K562 (cell line): ENCODE measurements at regions not wholly inside any gene's neighbourhood (a gene's known extent, or its start where the extent isn't known, plus 50 kb on each side); places are given as distances from the start of the nearest gene placed in this dataset.

Experiments used
- ATAC-seq: fragments of 200-7000 bp; cut with Tn5 transposase; 3 replicates; pipeline ENCODE4 v1.9.1; 2020; ENCODE audit warnings: moderate library complexity
- BruUV-seq: library from RNA; stranded (reverse); fragments of 400-500 nt; replicated peaks from 2 replicates; lab custom pipeline; 2021; lab: Mats Ljungman, UMichigan
- CTCF ChIA-PET: fragments of 300-600 bp; formaldehyde crosslinking; extraction: SDS; loops from one replicate; lab custom pipeline; 2021; ENCODE audit warnings: low intra/inter-chr PET ratio; lab: Yijun Ruan, JAX
- POLR2A ChIA-PET: fragments of 300-600, 350-650 bp; sonication (Branson Sonifier 250); formaldehyde crosslinking; extraction: SDS; loops from one replicate; lab custom pipeline; 2021; ENCODE audit warnings: antibody characterized with exemption, inconsistent platforms; lab: Yijun Ruan, JAX
- DNase-seq, 4 experiments: peaks; one replicate each; pipeline versions ENCODE4 v3.0.0 to v3.0.0-alpha.2; 2011 to 2018; ENCODE audit warnings: low spot score in 3 of 4, mixed read lengths in 3 of 4; ENCODE audit errors: extremely low read depth in 1 of 4
- FAIRE-seq: peaks from 2 replicates; lab custom pipeline; 2011; peaks lifted over from hg19 to GRCh38; lab: Jason Lieb, UNC
- H2AFZ ChIP-seq: 2 replicates; pipeline ENCODE4 v1.6.0; 2011; ENCODE audit warnings: low read depth, low read length, control low read depth, inconsistent platforms
- H3K27ac ChIP-seq: fragments of 200-600 bp; 3 replicates; pipeline ENCODE4 v1.8.0; 2011; ENCODE audit warnings: low read depth, mild to moderate bottlenecking, control low read depth, inconsistent platforms, low read length, moderate library complexity, mixed read lengths; ENCODE audit errors: extremely low read depth
- H3K27me3 ChIP-seq, 2 experiments: fragments of 300-600 bp in 1 of 2; 2 replicates in 1 of 2; 3 replicates in 1 of 2; pipeline versions ENCODE4 v1.6.0 to v1.8.0; 2011; ENCODE audit warnings: inconsistent platforms in 2 of 2, low read length in 2 of 2, mild to moderate bottlenecking in 1 of 2, mixed read lengths in 1 of 2, moderate library complexity in 1 of 2; ENCODE audit not compliant: control insufficient read depth in 2 of 2, insufficient read depth in 2 of 2
- H3K36me3 ChIP-seq: fragments of 300-600 bp; 3 replicates; pipeline ENCODE4 v1.8.0; 2011; ENCODE audit warnings: mild to moderate bottlenecking, low read length, inconsistent platforms; ENCODE audit not compliant: control insufficient read depth, insufficient read depth
- H3K4me1 ChIP-seq, 2 experiments: fragments of 200-600 bp in 1 of 2; replicated peaks in 1 of 2; 2 replicates in 1 of 2; 3 replicates in 1 of 2; pipeline versions ENCODE4 v1.5.1 to v1.8.0; 2011; ENCODE audit warnings: inconsistent platforms in 2 of 2, low read length in 2 of 2, mild to moderate bottlenecking in 1 of 2, mixed read lengths in 1 of 2, moderate library complexity in 1 of 2; ENCODE audit not compliant: control insufficient read depth in 2 of 2, insufficient read depth in 2 of 2
- H3K4me2 ChIP-seq: 2 replicates; pipeline ENCODE4 v1.6.1; 2011; ENCODE audit warnings: low read length, control low read depth, inconsistent platforms, mixed read lengths; ENCODE audit not compliant: insufficient read depth
- H3K4me3 ChIP-seq: fragments of 200-600 bp; sonication (generic), shearing (Covaris generic); 2 replicates; pipeline ENCODE4 v1.5.1; 2016; ENCODE audit warnings: control low read depth, inconsistent platforms
- H3K79me2 ChIP-seq: fragments of 200-600 bp; 3 replicates; pipeline ENCODE4 v1.8.0; 2011; ENCODE audit warnings: low read length, inconsistent platforms; ENCODE audit not compliant: control insufficient read depth, insufficient read depth
- H3K9ac ChIP-seq, 2 experiments: 2 replicates each; pipeline versions ENCODE4 v1.6.0 to v1.6.1; 2011; ENCODE audit warnings: low read depth in 2 of 2, low read length in 2 of 2, control low read depth in 1 of 2, inconsistent platforms in 1 of 2, mild to moderate bottlenecking in 1 of 2, mixed read lengths in 1 of 2; ENCODE audit not compliant: insufficient read depth in 1 of 2
- H3K9me1 ChIP-seq: one replicate; pipeline ENCODE4 v1.6.0; 2011; ENCODE audit warnings: inconsistent platforms, mild to moderate bottlenecking, low read length, moderate library complexity; ENCODE audit not compliant: control insufficient read depth, insufficient read depth
- H3K9me3 ChIP-seq: replicated peaks from 2 replicates; pipeline ENCODE4 v1.5.1; 2011; ENCODE audit warnings: low read depth, low read length, inconsistent platforms; ENCODE audit not compliant: control insufficient read depth, insufficient read depth
- H4K20me1 ChIP-seq: replicated peaks from 2 replicates; pipeline ENCODE4 v1.6.1; 2011; ENCODE audit warnings: low read length, inconsistent platforms, mixed read lengths; ENCODE audit not compliant: control insufficient read depth, insufficient read depth
- HNRNPLL ChIP-seq: fragments of 200-400 bp; formaldehyde crosslinking; IDR thresholded peaks from 2 replicates; pipeline ENCODE4 v1.6.1; 2017; ENCODE audit warnings: low read length, low read depth, mild to moderate bottlenecking; ENCODE audit not compliant: poor library complexity, severe bottlenecking
- PRPF4 ChIP-seq: fragments of 200-400 bp; formaldehyde crosslinking; IDR thresholded peaks from one replicate; pipeline ENCODE4 v1.6.1; 2017; ENCODE audit warnings: low read length, low read depth, mild to moderate bottlenecking; ENCODE audit not compliant: insufficient read depth, poor library complexity, severe bottlenecking
- ZNF584 ChIP-seq: fragments of 200-800 bp; sonication (Bioruptor generic); IDR thresholded peaks from 2 replicates; pipeline ENCODE4 v1.6.1; 2016; ENCODE audit warnings: low read depth, mild to moderate bottlenecking, missing genetic modification characterization, missing compliant biosample characterization
- WGBS: fragments of 100-300 bp; shearing (Covaris generic); methylation state at CpG from one replicate; pipeline ENCODE4 v1.1.6; 2016; ENCODE audit warnings: low coverage, mixed read lengths; ENCODE audit not compliant: insufficient coverage; ENCODE audit errors: missing lambda C conversion rate; 5-methylcytosine and 5-hydroxymethylcytosine counted together
- in situ Hi-C: fragments of 300-500 bp; cut with MboI; formaldehyde crosslinking; loops from 4 replicates; pipeline ENCODE4 v1.15.0; 2018; ENCODE audit warnings: inconsistent platforms, mixed read lengths
- intact Hi-C: fragments of 100-400 bp; cut with micrococcal nuclease; formaldehyde crosslinking; loops from 2 replicates; pipeline ENCODE4 v1.14.2; 2022
- TF ChIP-seq, protein P1 (sequence below): fragments of 450-650 bp; conservative IDR thresholded peaks from 2 replicates; pipeline ENCODE4 v1.6.1; 2016; ENCODE audit warnings: missing genetic modification characterization, low read depth, mild to moderate bottlenecking, control low read depth, missing compliant biosample characterization

GRCh38 chr2:142681952-142682351 is 195.5 kb upstream of the KYNU start:
- CTCF ChIA-PET, result no interaction called here
- H3K4me2 ChIP-seq, result no peak overlapping the region
- H3K4me3 ChIP-seq, result no peak overlapping the region
- H3K36me3 ChIP-seq, result no peaks in the 10 kb centered on the region
- POLR2A ChIA-PET, result no interaction called here
- H4K20me1 ChIP-seq, result no peaks in the 10 kb centered on the region
- in situ Hi-C loops, result loop anchor here (25.0 kb wide), 1 partner anchor 305 kb away; no protein-coding TSS in a partner anchor
- DNase-seq (no peak), FAIRE-seq (no peak), ATAC-seq (no peak)
- no peaks in the 10 kb centered on the region for H3K9me1 ChIP-seq
- 0% methylated on average over 1 of the region's 1 CpG for WGBS
- intact Hi-C loops, result loop anchor here (2.0 to 5.0 kb wide), 2 partner anchors 65 to 305 kb away; no protein-coding TSS in a partner anchor
- no TSS peak for BruUV-seq
- H3K4me1 ChIP-seq, result no peaks in the 10 kb centered on the region
- H3K27me3 ChIP-seq, result no peaks in the 10 kb centered on the region
- no peak overlapping the region for H3K9ac ChIP-seq
- no peak overlapping the region for H2AFZ ChIP-seq
- TF ChIP-seq PRPF4 (no peak), HNRNPLL (no peak), ZNF584 (no peak)
- TF ChIP-seq, protein P1, sequence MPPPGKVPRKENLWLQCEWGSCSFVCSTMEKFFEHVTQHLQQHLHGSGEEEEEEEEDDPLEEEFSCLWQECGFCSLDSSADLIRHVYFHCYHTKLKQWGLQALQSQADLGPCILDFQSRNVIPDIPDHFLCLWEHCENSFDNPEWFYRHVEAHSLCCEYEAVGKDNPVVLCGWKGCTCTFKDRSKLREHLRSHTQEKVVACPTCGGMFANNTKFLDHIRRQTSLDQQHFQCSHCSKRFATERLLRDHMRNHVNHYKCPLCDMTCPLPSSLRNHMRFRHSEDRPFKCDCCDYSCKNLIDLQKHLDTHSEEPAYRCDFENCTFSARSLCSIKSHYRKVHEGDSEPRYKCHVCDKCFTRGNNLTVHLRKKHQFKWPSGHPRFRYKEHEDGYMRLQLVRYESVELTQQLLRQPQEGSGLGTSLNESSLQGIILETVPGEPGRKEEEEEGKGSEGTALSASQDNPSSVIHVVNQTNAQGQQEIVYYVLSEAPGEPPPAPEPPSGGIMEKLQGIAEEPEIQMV (tag), result no peak
- no peaks in the 10 kb centered on the region for H3K9me3 ChIP-seq
- no peak overlapping the region for H3K27ac ChIP-seq
- H3K79me2 ChIP-seq, result no peaks in the 10 kb centered on the region
